IPS DF 19.7 (cell line): ENCODE measurements at regions not wholly inside any gene's neighbourhood (a gene's known extent, or its start where the extent isn't known, plus 50 kb on each side); places are given as distances from the start of the nearest gene placed in this dataset.

Source experiments
- DNase-seq: peaks from one replicate; pipeline ENCODE4 v3.0.0-alpha.2; 2013; ENCODE audit warnings: low read depth, low spot score

DNA sequence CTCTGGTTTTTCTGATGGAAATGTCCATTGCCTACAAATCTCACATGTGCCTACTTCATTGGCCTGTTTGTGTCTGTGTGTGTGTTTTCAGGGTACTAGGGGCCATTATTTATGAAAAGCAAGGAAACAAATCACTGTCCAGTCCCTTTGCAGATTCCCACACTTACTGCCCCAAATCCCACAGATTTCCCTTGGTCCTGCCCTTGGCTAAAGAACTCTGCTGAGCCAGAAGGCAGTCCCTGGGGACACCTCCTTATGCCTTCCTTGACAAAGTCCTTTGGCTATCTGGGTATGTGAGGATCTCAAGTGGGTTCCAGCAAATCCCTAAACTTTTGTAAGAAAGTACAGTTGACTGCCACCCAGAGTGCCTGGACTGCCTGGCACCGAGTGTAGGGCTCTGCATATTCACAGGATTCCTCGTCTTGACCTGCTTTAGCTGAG lies 388.1 kb downstream of the BCAT1 start:
- no peak for DNase-seq

DNA sequence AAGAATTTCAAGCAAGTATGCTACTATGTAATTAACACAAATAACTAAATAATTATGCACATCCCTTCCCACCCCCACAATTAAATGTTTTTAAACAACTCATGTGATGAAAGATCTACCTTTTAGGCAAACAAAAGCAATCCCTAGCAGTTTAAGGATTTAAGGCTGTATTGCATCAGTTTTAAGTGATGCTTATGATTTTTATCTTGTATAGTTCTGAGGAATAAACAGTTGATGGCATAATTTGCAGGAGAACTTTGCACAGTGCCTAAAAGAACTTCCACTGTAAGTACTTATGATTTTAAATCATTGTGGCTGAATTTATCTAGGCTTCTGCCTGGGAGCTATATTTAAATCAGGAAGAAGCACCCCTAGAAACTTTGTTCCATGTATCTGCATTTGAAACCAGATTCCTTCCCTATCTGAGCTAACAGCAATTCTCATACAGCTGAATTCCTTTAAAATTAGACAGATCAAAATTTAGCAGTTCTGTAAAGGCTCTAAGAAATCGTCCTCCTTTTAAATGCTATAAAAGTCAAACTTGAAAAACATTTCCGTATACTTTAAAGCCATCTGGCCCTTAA lies 388.6 kb downstream of the BCAT1 start:
- DNase-seq = no peak

DNA sequence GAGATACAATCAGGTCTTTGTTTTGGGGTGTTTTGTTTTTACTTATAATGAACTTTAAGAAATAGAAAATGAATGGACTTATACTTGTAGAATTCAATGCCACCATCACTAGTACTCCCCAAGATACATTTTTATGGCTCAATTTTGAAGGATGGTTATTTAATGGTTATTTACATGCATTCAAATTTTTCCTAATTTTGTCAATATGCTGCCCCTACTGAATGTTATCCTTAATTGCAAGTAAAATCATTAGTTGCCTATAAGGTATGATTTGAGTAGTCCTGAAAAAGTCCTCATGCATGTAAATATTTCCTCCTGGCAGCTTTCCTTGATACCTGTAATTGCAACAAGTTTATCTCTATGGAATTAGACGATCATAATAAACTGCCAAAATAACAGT lies 391.2 kb downstream of the BCAT1 start:
- no peak for DNase-seq

DNA sequence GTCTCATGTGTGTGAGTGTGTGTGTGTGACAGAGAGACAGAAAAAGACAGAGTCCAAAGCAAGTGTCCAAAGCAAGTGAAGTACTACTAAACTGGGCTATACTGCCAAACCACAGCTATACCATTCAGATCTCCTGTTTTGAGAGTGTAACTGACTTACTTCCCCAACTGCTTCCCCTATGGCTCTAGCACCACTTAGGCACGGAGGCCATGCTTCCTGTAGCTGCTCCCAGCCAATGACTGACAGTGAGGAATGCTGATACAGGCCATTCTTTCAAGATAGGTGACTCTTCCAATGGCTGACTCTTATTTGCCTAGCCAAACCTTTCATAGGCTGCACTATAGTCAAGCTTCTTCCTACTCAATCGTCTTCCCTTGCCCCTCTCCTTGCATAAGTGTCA lies 393.2 kb downstream of the BCAT1 start:
- no peak for DNase-seq

DNA sequence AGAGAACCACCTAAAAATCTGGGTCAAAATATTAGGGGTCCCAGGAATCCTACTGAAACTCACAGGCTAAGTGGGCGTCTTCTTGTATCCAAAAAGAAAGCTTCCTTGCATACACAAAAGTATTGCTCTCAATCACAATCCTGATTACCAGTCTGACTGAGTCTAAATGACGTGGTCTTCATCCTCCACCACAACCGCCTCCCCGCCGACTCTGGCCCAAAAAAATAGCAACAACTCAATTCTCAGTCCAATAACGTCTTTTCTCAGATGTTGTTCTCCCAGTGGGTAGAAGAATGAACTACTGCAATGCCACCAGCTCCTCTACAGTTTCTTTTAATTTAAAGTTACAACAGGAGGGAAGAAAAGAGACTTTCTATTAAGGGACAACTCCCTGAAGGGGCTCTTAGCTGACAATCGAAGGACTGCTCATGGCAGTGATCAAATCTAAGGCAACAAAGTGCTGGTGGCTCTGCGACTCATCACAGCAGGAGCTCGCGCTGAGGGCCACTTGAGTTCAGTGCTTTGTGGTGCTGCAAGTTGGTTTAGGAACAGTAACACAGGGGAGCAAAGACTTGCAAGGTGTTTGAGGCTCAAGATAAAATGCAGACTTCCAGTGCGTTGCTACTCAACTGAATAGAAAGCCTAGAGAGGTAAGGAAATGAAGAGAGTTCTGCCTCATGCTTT lies 394.1 kb downstream of the BCAT1 start:
- no peak for DNase-seq

DNA sequence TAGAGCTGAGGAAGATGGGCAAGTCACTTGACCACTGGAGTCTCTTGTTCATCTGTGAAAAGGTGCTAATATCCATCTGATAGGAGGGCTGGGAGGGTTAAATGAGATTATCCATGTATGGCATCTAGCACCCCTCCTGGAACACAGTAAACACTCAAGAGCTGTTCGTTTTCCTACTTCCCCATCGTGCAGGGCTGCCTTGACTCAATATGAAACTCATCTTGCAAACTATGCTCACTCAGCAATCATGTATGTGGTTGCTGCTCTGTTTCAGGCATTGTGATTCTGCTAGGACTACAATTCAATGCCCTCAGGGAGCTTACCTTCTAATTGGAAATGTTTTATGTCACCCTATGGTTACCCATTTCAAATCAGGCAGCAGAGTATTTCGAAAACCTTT lies 395.6 kb downstream of the BCAT1 start:
- no peak for DNase-seq

DNA sequence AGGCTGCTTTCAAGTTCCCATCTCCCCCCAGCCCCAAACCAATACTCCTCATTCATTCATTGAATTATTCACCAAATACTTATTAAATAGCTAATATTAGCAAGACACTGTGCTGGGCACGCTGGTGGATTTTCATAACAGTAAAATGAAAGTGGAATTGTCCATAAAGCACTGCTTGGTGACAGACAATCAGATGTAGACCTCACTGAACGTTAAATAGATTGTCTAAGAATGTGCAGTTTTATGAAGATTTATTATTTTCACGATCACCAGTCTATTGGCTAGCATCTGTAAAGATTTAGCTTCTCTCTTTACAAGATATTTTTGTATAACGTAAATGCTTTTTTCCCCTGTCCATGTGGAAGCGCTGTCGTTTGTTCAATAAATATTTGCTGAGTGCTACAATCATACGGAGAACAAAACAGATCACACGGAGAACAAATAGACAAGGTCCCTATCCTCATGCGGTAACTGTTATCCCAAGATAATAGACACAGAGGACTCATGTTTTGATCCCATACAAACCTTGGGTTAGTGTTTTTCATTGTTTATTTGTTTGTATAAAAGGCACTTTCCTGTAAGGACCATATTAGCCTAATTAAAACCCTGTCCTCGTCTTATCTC lies 397.6 kb downstream of the BCAT1 start:
- no peak for DNase-seq

DNA sequence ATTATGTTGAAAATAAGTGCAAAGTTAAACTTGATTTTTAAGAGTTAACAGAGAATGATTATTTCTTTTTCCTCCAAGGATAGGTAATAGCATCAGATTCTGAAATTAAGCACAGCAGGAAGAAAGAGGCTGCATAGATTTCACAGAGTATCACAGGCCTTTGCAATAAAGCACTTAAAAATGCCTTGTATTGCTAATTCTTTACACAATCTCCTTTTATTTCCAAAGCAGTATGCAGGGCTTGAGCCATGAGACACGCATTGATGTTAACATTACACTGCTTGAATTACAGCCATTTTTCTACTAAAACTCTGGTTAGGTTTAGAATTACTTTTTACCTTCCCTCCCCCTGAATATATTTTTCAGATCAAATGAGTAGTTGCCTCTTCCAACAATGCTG lies 398.3 kb downstream of the BCAT1 start:
- DNase-seq = no peak

DNA sequence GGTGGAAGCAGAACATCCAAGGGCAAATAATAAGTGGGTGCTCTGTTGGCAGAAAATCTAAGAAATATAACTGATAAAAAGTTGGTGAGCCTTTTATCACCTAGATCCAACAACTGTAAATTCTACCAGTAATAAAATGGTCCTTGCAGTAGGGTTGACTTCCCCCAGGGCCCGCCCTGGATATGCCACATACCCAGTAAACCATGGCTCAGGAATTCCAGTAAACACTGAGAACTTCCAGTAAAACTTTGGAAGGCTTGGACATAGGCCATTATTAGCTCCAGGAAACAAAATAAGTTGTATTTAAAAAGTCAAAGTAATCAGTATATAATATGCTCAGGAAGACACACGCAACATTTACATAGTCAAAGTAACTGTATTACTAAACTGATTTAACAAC lies 402.2 kb downstream of the BCAT1 start:
- no peak for DNase-seq

DNA sequence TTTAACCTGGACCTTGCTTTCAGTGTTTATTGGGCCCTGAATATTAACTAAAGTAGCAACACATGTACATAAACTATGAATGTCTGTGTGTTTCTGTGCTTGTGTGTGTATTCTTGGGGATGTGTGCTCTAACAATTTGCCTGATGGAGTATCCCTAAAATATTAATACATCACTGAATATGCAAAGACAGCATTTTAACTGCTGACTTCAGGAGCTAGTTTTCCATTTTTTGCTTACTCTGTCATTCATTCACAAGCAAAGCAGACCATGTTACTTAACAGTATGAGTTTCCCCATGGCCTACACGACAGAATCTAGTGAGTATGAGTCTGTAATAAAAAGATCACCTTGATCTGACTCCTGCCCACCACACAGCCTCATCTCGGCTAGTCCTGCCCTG lies 402.8 kb downstream of the BCAT1 start:
- no peak for DNase-seq

DNA sequence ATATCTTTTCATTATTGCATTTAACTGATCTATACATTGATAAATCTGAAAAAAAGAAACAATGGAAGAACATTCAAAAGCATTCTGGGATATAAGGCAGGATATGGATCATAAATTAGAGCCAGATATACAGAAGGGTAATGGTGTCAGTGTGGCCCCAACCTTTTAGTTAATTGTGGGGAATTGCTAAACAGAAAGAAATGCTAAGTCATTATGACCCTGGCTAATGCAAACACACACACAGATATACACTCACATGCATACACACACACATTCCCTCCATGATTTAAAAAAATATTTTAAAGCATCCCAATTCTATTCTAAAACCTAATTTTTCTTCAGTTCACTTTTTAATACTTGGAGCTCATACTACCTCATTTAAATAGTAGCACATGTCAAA lies 404.5 kb downstream of the BCAT1 start:
- no peak for DNase-seq

DNA sequence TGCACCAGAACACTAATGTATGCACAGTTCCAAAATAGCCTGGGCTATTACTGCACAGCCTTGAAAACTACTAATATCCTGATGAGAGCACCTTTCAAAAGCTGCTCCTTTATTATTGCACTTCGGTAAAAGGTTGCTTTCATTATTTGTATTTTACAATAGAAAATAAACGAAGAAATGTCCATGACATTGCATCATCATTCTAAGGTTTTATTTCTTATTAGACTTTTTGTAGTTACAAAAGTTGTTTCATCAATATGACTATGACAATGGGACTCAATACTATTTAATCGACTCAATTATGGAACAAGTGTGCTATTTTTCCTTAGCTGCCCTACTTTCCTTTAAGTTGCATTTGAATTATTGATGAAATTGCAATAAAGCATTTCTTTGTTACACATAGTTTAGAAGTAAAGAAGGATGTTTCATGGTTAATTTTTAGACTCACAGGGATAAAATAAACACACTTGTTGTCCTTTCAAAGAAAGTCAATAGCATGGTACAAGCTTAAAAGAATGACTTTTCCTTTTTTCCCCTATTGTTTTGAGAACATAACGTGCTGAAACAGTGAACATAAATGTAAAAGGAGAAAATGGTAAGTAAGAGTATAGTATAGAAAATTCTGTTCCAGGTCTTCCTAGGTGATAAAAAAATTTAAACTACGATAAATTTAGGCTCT lies 407.6 kb downstream of the BCAT1 start:
- no peak for DNase-seq

DNA sequence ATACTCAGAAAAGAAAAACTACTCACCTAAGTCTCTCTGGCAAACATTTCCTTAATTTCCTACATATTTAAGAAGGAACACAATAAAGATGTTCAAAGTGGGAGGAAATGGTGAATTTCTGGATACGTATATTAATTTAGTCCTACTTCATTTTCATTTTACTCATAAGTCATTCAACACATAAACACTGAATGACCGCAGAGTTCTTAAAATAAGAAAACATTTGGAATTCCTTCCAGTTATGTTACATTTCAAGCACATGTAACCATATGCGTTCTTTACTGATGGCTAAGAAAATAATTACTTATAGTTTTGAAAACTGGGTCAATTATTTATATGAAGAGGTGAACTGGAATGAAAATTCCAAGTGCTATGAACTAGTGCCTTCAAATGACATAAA lies 409.3 kb downstream of the BCAT1 start:
- DNase-seq = no peak

DNA sequence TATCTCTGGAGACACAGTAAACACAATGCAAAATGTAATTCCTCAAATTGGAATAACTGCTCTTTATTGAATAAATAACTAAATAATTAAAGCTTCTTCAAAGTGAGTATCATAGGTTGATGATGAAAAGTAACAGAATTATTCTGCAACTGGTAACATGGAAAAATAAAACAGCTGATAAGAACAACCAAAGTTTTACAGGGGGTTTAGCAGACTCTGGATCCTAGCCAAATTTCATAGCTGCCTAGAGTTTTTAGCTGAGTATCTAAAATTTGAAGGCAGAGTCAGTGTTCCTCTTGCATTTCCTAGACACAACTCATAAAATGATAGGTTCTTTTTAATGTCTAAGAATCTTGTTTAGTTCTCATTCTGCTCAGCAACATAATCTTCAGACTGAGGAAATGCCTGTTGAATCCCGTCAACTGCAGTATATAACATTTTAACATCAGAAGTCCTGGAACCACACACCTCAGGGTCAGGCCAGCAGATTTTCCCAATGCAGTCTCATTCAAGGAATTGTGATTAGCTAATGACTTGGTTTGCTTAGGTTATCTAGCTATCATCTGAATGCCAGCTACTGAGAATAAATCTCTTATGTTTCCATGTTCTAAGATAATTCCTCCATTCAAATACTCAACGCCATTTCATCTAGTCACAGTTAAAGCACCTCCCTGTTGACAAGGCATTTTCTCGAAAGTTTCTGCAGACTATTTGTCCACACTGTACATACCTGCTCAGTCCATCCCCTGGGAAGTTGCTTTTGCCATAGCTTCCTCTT lies 411.6 kb downstream of the BCAT1 start:
- DNase-seq = no peak

DNA sequence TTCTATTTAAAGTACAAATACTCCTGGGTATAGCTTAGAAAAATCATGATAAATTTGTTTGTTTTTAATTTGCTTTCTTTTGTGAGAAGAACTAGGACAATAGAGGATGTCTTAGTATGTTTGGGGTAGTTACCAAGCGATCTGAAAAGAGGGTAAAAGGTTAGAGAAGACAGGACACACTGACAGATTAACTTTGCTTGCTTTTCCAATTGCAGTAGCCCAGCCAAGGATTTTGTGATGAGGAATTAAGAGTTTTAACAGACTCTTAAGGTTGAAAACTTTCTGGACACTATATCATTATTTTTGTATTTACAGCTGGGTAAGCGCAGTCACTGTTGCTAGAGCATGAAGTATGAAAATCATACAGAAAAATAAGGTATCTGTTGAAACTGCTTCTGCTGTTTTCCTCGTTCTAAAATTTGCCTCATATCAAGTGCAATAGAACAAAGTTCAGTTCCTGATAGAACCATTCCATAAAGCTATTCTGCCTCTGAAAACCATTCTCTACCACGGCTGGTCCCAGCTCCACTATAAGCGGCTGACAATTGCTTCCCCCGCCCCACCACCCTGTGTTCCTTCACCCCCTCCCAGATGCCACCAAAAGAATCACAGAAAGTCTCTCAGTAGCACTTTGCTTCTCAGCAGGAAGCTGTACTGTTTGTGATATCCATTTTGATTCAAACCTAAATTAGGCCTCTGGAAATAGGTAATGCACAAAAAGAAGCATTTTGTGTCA lies 413.4 kb downstream of the BCAT1 start:
- no peak for DNase-seq

DNA sequence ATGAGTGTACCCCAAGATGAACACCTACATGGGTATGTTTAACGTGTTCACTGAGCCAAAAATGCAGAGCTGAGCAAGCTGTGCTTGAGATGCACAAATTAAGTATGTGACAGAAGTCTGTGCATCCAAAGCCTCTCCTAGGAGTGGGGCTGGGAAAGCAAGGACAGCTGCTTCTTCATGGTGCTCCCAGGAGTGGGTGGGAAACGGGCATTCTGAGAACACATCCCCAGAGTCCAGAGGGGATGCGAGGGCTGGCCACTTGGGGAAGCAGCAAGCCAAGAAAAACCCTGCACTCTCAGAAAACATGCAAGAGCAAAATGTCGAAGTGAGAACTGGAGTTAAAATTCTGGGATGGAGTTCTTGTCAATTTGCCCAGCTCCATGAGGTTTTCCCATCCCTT lies 414.3 kb downstream of the BCAT1 start:
- no peak for DNase-seq

DNA sequence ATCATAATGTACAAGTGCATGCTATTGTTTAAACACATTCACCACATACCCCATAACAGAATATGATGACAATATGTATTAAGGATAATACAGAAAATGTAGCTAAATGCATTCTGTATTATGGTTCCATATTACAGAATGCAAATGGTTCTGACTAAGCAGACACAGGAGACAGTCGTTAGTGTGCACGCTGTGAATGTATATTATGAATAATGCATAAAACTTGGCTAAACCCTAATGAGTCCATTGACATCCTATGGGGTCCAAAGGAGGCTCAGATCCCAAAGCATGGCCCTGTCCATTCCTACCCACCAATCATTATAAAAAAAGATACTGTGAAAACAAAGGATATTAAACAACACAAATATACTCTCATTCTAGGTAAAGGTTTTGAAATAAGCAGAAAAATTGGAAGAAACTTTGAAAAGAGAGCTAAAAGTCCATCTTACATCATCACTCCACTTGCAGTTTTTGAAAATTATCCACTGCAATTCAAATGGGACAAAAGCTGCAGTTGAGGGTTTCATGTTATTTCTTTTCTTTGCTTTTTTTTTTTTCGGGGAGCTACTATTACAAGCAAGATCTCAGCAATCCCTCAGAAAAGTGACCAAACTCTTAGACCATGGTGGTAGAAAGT lies 415.1 kb downstream of the BCAT1 start:
- no peak for DNase-seq

DNA sequence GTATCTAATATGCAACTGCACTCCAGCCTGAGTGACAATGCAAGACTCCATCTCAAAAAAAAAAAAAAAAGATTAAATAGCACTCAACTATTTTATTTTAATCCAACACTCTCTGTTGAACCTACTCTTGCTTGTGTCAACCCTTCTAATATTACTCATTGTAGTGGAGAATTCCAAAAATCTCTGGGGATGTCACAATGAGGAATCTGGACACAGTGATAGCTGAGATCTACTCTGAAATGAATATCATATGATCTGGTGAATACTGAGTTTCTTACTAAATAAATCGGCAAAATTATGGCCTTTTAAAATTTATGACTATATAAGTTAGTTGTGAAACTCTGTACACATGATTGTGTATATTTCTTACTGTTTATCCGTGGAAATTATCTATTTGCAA lies 418.2 kb downstream of the BCAT1 start:
- DNase-seq = no peak

DNA sequence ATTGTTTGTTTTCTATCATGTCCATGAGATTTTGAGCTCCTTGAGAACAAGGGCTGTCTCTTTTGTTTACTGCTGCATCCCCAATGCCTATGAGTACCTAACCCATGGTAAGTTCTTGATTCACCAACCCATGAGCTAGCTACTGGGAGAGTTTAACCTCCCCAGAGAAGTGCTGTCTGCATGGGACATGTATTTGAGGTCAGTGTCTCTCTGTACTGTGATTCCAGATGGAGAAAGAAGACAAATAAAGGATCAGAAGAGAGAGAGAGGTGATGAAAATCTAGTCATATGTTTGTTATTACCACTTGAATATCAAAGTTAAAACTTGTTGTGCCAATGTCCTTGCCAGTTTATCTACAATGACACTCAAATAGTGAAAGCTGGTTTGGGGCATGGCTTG lies 421.8 kb downstream of the BCAT1 start:
- DNase-seq = no peak

DNA sequence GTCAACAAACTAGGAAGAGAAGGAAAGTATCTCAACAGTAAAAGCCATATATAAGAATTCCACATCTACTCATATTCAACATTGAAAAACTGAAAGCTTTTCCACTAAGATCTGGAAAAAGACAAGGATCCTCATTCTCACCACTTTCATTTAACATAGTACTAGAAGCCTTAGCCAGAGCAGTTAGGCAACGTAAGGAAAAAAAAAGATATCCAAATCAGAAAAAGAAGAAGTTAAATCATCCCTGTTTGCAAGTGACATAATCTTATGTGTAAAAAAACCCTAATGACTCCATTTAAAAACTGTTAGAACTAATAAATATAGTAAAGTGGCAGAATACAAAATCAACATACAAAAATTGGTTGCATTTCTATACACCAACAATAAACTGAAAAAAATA lies 426.2 kb downstream of the BCAT1 start:
- DNase-seq = no peak

DNA sequence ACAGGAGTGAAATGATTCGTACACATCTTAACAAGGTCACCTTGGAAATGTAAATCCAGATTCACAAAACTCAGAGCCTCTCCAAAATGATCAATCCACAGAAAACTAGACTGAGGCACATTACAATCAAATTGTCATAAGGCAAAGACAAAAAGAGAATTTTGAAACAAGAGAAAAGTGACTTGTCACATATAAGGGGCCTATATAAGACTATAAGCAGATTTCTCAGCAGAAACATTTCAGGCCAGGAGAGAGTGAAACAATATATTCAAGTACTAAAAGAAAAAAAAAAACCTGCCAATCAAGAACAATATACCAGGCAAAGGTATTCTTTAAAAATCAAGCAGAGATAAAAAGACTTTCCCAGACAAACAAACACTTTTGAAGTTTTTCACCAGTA lies 429.1 kb downstream of the BCAT1 start:
- no peak for DNase-seq
